GM04503 (cell line): ENCODE measurements at regions not wholly inside any gene's neighbourhood (a gene's known extent, or its start where the extent isn't known, plus 50 kb on each side); places are given as distances from the start of the nearest gene placed in this dataset.

Experiments
- DNase-seq: peaks from one replicate; pipeline ENCODE4 v3.0.0-alpha.2; 2012; ENCODE audit warnings: low read depth

- DNase-seq: no peak
Measured at GRCh38 chr7:13307040-13307439, 619.6 kb downstream of the ARL4A start.

GRCh38 chr7:13308423-13308822 lies 621.0 kb downstream of the ARL4A start:
- no peak for DNase-seq

DNA sequence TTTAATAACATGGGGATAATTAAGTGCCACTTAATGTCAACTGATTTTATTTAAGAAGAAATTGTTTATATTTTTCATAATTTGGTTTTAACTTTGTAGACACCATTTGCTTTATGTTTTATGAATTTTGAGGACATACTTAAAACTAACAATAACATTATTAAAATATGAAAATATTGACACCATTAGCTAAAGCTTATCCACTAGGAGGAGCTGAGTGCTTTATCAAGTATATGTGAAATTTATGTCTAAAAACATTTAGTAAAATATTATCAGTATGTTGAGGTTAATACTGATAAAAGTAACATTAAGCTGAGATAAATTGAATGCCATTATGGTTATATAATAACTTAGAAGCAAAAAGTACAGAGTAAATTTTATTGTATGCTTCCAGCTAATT lies 622.1 kb downstream of the ARL4A start:
- no peak for DNase-seq

- no peak for DNase-seq
Measured at GRCh38 chr7:13312307-13312706, 624.9 kb downstream of the ARL4A start.

GRCh38 chr7:13320333-13320732 lies 632.9 kb downstream of the ARL4A start:
- no peak for DNase-seq

GRCh38 chr7:13321316-13321715 lies 633.9 kb downstream of the ARL4A start:
- DNase-seq: no peak

DNA sequence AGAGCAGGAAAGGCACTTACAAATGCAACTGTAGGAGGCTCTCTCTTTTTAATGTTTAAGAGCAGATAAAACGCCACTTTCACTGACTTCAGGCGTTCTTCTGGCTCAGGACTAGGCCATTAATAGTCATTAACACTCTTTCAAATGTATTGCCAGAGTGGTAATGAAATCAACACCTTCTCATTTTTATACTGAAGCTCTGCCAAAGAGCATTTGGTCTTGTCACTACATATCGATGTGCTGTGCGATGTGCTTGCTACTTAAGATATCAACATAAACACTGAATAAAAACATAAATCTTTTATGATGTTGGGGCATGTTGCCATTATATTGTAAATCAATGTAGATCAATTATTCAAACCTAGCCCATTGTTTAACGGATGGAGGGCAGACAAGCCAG lies 634.7 kb downstream of the ARL4A start:
- no peak for DNase-seq

GRCh38 chr7:13327669-13328068 lies 640.2 kb downstream of the ARL4A start:
- DNase-seq: no peak

DNA sequence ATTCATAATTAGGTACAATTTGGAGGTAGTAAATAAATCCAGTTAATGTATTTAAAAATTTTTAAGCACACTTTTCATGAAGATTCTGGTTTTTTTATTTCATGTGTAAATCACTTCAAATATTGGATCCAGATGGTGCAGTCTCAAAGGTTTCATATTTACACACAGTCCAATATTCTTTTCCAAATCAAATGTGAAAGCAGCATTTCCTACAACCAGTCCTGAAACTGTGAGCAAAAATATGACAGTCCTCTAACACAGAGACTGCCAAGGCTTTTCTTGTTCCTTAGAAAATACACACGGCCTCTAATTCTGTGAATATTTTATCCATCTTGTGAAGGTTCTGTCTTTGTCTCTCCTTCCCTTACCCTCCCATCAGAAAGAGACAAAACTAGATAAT lies 645.9 kb downstream of the ARL4A start:
- no peak for DNase-seq

- peak; percentile 44 for DNase-seq
Measured at GRCh38 chr7:13336227-13336626, 648.8 kb downstream of the ARL4A start.

- DNase-seq: no peak
Measured at GRCh38 chr7:13352677-13353076, 636.8 kb downstream of the ETV1 start.

DNA sequence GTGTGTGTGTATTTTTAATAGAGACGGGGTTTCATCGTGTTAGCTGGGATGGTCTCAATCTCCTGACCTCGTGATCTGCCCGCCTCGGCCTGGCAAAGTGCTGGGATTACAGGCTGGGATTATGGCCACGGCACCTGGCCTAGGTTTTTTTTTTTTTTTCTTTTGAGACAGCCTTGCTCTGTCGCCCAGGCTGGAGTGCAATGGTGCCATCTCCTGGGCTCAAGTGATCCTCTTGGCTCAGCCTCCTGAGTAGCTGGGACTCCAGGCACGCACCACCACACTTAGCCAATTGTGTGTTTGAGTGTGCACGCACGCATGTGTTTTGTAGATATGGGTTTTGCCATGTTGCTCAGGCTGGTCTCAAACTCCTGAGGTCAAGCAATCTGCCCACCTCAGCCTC lies 629.8 kb downstream of the ETV1 start:
- DNase-seq: no peak

DNA sequence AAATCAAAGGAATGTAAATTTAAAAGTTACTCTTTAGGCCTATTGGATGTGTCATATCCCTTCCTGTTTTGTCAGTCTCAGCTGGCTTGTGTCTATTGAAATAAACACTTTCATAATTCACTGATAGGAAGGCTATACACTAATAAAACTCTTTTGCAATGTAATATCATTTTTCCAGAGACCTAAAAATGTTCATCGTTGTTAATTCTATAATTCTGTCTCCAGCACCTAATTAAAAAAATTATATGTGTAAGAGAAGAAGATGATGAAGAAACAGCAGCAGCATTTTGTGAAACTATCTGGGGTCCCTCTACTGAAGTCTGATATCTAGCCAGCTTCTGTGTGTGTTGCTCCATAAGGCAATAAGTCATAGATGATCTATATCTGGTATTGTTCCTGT lies 602.7 kb downstream of the ETV1 start:
- no peak for DNase-seq

GRCh38 chr7:13407911-13408310 lies 581.6 kb downstream of the ETV1 start:
- DNase-seq: no peak

- DNase-seq: no peak
Measured at GRCh38 chr7:13411151-13411550, 578.3 kb downstream of the ETV1 start.

DNA sequence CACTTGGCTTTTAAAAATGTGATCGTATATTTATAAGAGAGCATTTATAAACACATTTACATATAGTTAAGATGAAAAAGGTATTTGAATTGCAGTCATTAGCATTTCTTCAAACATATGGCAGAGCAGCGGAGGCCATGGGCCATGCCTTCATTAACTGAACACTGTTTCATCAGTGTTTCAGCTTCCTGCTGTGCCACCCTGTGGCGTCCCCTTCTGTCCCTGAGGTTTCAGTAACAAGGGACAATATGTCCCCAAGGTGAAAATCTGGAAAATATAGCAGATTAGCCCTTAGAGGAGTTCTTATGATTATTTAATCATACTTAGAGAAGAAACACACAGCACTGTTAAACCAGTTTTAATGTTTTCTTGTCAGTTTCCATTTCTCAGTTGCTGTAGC lies 577.8 kb downstream of the ETV1 start:
- no peak for DNase-seq

DNA sequence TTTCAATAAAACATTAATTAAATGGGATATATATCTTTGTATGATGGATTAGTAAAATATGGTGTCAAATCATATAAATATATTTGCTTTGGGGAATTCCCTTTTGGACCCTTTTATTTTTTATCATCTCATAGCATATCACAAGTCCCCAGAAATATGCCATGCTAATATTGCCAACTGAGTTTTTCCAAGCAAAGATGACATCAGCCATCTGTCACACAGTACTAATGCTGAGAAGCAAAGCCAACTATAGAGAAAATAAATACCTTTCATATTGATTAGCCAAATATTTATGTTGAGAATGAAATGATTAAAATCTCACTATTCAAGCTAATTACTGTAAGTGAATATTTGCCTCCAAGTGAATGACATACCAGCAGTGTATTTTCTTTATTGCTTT lies 575.3 kb downstream of the ETV1 start:
- DNase-seq: no peak

- DNase-seq: no peak
Measured at GRCh38 chr7:13414661-13415107, 574.8 kb downstream of the ETV1 start.

DNA sequence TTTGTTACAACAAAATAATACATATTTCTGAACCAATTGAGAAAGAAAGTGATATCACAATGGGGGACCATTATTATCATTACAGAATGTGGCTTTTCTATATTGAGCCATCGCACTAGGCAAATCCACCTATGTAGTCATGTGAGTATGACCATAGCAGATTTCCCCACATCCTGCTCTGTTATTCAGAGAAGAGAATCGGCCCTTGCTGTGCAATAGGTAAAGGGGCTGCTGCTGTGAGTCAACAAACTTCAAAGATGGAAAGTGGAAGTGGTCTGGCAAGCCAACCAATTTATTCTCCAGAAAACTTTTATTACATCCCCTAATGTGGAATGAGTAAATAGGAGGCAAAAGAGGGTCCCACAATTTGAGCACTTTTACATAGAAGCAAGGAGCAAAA lies 573.4 kb downstream of the ETV1 start:
- no peak for DNase-seq

GRCh38 chr7:13416544-13416943 lies 572.9 kb downstream of the ETV1 start:
- no peak for DNase-seq

GRCh38 chr7:13420726-13421125 lies 568.7 kb downstream of the ETV1 start:
- no peak for DNase-seq

- DNase-seq: no peak
Measured at GRCh38 chr7:13421776-13422175, 567.7 kb downstream of the ETV1 start.

DNA sequence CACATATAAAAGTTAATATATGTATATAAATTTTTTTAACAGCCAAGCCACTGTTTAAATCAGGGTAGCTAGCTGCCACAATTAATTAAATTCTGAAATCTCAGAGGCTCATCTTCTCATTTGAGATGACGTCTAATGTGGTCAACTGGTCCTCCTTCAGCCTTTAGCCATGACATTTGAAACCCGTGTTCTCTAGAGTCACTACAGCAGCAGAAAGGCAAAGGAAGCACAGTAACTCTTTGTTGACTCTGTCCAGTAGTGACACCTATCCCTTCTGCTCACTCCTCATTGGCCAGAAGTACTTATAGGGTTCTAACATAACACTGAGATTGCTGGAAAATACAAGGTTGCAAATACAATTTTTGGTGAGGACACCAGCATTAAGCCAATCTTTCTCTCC lies 555.5 kb downstream of the ETV1 start:
- DNase-seq: no peak

GRCh38 chr7:13442226-13442625 lies 547.2 kb downstream of the ETV1 start:
- DNase-seq: no peak

DNA sequence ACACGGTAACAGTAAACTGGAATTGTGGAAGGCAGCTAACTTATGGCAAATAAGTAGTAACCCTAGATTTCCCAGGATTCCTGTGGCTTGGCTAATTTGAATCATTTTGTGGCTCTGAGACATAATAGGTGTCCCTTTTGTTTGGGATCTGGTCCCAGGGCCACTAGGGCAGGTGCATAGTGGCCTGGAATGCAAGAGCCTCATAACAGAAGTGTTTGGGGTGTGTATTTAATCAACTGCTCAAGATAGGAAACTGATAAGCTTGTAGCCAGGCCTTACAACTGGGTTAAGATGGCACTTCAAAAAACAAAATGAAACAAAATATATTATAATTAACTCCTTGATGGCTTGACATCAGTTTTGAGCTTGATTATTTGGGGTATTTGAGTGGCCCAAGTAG lies 541.8 kb downstream of the ETV1 start:
- no peak for DNase-seq
